ENCODE measurements at regions not wholly inside any gene's neighbourhood (a gene's known extent, or its start where the extent isn't known, plus 50 kb on each side); places are given as distances from the start of the nearest gene placed in this dataset.

DNA sequence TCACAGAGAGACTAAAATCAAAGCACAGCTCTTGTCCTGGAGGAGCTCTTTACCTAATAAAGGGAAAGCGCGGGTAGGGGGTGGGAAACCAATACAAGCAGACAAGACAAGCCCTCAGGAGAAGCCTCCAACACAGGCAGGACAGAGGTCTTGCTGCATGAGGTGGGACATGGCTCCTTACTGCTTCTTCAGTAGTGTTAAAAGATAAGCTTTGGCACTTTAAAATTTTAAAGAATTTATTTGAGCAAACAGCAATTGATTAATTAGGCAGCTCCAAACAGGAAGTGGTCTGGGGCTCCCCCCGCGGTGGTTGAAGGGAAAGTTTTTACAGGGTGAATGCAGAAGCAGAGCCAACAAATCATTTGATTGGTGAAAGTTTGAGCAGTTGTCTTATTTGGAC is 50.3 kb upstream of the MACC1 start:
- Histone ChIP-seq H3K9ac (ENCODE audit: insufficient read depth in 1 of 2, low read length in 2 of 2) (no peak overlapping the region), H3K9me3 (ENCODE audit: control insufficient read depth in 4 of 4, insufficient read depth in 3 of 4, low read length in 3 of 4) (peaks cover 0 to 3% (median 0%) of the 10 kb centered on the region in 4 donors), H3K27ac (ENCODE audit: low read depth in 1 of 2, low read length in 1 of 2) (no peak overlapping the region), H3K4me1 (ENCODE audit: control insufficient read depth in 5 of 5, insufficient read depth in 5 of 5, low read length in 5 of 5) (no peaks in the 10 kb centered on the region), H3K4me3 (no peak overlapping the region), H3K36me3 (ENCODE audit: control insufficient read depth in 4 of 4, insufficient read depth in 4 of 4, low read length in 4 of 4) (no peaks in the 10 kb centered on the region), H3K27me3 (ENCODE audit: control insufficient read depth in 3 of 3, insufficient read depth in 3 of 3, low read length in 2 of 3) (no peaks in the 10 kb centered on the region)
- no peak for ATAC-seq (ENCODE audit: insufficient read depth, low FRiP score)
- 55 to 58% methylated on average over 4 of the region's 4 CpGs for WGBS, 2 donors
- TF ChIP-seq, protein P1, sequence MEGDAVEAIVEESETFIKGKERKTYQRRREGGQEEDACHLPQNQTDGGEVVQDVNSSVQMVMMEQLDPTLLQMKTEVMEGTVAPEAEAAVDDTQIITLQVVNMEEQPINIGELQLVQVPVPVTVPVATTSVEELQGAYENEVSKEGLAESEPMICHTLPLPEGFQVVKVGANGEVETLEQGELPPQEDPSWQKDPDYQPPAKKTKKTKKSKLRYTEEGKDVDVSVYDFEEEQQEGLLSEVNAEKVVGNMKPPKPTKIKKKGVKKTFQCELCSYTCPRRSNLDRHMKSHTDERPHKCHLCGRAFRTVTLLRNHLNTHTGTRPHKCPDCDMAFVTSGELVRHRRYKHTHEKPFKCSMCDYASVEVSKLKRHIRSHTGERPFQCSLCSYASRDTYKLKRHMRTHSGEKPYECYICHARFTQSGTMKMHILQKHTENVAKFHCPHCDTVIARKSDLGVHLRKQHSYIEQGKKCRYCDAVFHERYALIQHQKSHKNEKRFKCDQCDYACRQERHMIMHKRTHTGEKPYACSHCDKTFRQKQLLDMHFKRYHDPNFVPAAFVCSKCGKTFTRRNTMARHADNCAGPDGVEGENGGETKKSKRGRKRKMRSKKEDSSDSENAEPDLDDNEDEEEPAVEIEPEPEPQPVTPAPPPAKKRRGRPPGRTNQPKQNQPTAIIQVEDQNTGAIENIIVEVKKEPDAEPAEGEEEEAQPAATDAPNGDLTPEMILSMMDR (IDR thresholded peaks at IDR 0.05; ENCODE audit: control extremely low read depth, extremely low read depth), result no peak
- no peak for DNase-seq

DNA sequence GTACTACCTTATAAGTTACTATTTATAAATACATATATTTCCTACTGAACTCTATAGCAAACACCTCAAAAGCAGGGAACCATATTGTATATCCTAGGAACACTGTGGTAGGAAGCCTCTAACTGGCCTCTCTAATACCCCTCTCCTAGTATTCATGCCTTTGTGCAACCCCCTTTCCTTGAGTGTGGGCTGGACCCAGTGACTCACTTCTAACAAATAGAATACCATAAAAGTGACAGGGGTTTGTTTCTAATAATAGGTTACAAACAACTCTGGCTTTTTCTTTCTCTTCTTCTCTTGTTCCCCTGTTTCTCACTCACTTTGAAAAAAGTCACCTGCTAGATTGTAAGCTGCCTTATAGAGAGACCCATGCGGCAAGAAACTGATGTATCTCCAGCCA is 51.6 kb upstream of the MACC1 start:
- TF ChIP-seq, protein P1 (IDR thresholded peaks at IDR 0.05; ENCODE audit: control extremely low read depth, extremely low read depth), result no peak
- 100% methylated on average over 1 of the region's 1 CpG for WGBS, 2 donors
- no peak overlapping the region for H3K4me3 ChIP-seq
- no peak overlapping the region for H3K9ac ChIP-seq (ENCODE audit: insufficient read depth in 1 of 2, low read length in 2 of 2)
- no peaks in the 10 kb centered on the region for H3K27me3 ChIP-seq (ENCODE audit: control insufficient read depth in 3 of 3, insufficient read depth in 3 of 3, low read length in 2 of 3)
- DNase-seq, result no peak
- H3K4me1 ChIP-seq (ENCODE audit: control insufficient read depth in 5 of 5, insufficient read depth in 5 of 5, low read length in 5 of 5), result no peaks in the 10 kb centered on the region
- H3K9me3 ChIP-seq (ENCODE audit: control insufficient read depth in 4 of 4, insufficient read depth in 3 of 4, low read length in 3 of 4), result peaks cover 0 to 3% (median 0%) of the 10 kb centered on the region in 4 donors
- H3K27ac ChIP-seq (ENCODE audit: low read depth in 1 of 2, low read length in 1 of 2), result no peak overlapping the region
- H3K36me3 ChIP-seq (ENCODE audit: control insufficient read depth in 4 of 4, insufficient read depth in 4 of 4, low read length in 4 of 4), result no peaks in the 10 kb centered on the region
- no peak for ATAC-seq (ENCODE audit: insufficient read depth, low FRiP score)

DNA sequence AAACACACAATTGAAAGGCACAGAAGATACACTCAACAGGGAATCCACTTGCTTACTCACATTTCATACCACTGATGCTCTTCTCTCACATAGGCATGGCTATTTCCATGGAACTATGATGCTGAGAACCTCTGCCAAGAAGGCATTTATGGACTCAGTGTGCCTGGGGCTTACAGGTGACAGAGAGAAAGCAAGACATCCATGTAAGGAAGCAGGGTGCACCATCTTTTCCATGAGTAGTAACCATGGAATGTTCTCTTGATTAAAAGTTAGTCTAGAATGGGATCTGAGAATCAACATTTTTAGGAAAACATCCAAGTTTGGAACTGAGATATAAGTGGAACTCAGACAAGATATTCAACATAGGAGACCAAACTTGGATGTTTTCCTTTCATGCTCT is 52.5 kb upstream of the MACC1 start:
- TF ChIP-seq, protein P1 (IDR thresholded peaks at IDR 0.05; ENCODE audit: control extremely low read depth, extremely low read depth), result no peak
- DNase-seq (no peak), ATAC-seq (ENCODE audit: insufficient read depth, low FRiP score) (no peak)
- Histone ChIP-seq H3K4me3 (no peak overlapping the region), H3K9ac (ENCODE audit: insufficient read depth in 1 of 2, low read length in 2 of 2) (no peak overlapping the region), H3K9me3 (ENCODE audit: control insufficient read depth in 4 of 4, insufficient read depth in 3 of 4, low read length in 3 of 4) (peaks cover 0 to 3% (median 0%) of the 10 kb centered on the region in 4 donors), H3K36me3 (ENCODE audit: control insufficient read depth in 4 of 4, insufficient read depth in 4 of 4, low read length in 4 of 4) (no peaks in the 10 kb centered on the region), H3K27ac (ENCODE audit: low read depth in 1 of 2, low read length in 1 of 2) (no peak overlapping the region), H3K4me1 (ENCODE audit: control insufficient read depth in 5 of 5, insufficient read depth in 5 of 5, low read length in 5 of 5) (no peaks in the 10 kb centered on the region), H3K27me3 (ENCODE audit: control insufficient read depth in 3 of 3, insufficient read depth in 3 of 3, low read length in 2 of 3) (no peaks in the 10 kb centered on the region)

DNA sequence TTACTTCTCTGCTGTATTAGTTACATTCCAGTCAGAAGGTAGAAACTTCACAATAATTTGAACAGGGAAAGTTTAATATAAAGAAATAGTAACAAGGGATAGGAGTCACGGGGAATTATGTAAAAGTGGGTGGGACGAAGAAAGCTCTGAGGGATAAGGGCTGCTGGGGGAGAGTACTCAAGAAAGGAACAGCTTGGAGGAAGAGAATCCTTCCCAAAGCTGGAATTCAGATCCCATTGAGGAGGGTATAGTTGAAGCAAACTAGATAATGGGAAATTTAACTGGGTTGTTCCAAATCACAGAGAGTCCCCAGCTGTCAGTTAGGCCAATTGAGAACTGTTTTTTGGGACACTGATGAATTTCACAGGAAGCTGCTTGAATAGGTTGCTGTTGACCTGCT is 53.2 kb upstream of the MACC1 start:
- H3K27ac ChIP-seq (ENCODE audit: low read depth in 1 of 2, low read length in 1 of 2), result no peak overlapping the region
- WGBS, 2 donors, result 88 to 90% methylated on average over 2 of the region's 2 CpGs
- TF ChIP-seq, protein P1 (IDR thresholded peaks at IDR 0.05; ENCODE audit: control extremely low read depth, extremely low read depth), result no peak

More for the DNA sequence above, 53.2 kb upstream of the MACC1 start:
- no peaks in the 10 kb centered on the region for H3K4me1 ChIP-seq (ENCODE audit: control insufficient read depth in 5 of 5, insufficient read depth in 5 of 5, low read length in 5 of 5)
- no peaks in the 10 kb centered on the region for H3K27me3 ChIP-seq (ENCODE audit: control insufficient read depth in 3 of 3, insufficient read depth in 3 of 3, low read length in 2 of 3)
- ATAC-seq (ENCODE audit: insufficient read depth, low FRiP score), result no peak
- no peak for DNase-seq
- no peak overlapping the region for H3K4me3 ChIP-seq
- no peaks in the 10 kb centered on the region for H3K36me3 ChIP-seq (ENCODE audit: control insufficient read depth in 4 of 4, insufficient read depth in 4 of 4, low read length in 4 of 4)
- H3K9ac ChIP-seq (ENCODE audit: insufficient read depth in 1 of 2, low read length in 2 of 2), result no peak overlapping the region
- H3K9me3 ChIP-seq (ENCODE audit: control insufficient read depth in 4 of 4, insufficient read depth in 3 of 4, low read length in 3 of 4), result peaks cover 0 to 3% (median 0%) of the 10 kb centered on the region in 4 donors
